H1 (cell line): ENCODE measurements at regions not wholly inside any gene's neighbourhood (a gene's known extent, or its start where the extent isn't known, plus 50 kb on each side); places are given as distances from the start of the nearest gene placed in this dataset.

Experiments used
- CTCF ChIA-PET: fragments of 300-600 bp; sonication (Branson Sonifier 250); formaldehyde crosslinking; loops from one replicate; lab custom pipeline; 2021; ENCODE audit not compliant: partially characterized antibody; lab: Charles Lee
- POLR2A ChIA-PET: fragments of 300-600 bp; sonication (Branson Sonifier 250); formaldehyde crosslinking; loops from one replicate; lab custom pipeline; 2021; ENCODE audit warnings: inconsistent platforms; ENCODE audit not compliant: partially characterized antibody; lab: Charles Lee
- DNase-seq, 2 experiments: peaks; one replicate each; pipeline versions ENCODE4 v3.0.0 to v3.0.0-alpha.2; 2010 to 2022; ENCODE audit warnings: low spot score in 2 of 2, low read depth in 1 of 2, mixed read lengths in 1 of 2
- FAIRE-seq: peaks from 2 replicates; lab custom pipeline; 2011; peaks lifted over from hg19 to GRCh38; lab: Jason Lieb, UNC
- H2AFZ ChIP-seq: 2 replicates; pipeline ENCODE4 v1.8.1; 2012; ENCODE audit warnings: low read length, inconsistent platforms
- H2AK5ac ChIP-seq: 2 replicates; pipeline ENCODE4 v1.6.1; 2013; ENCODE audit warnings: low read depth, low read length
- H2BK120ac ChIP-seq: replicated peaks from 2 replicates; pipeline ENCODE3; 2013; ENCODE audit warnings: low read depth, low read length, inconsistent platforms
- H2BK12ac ChIP-seq: 2 replicates; pipeline ENCODE4 v1.6.1; 2013; ENCODE audit warnings: low read depth, low read length
- H2BK15ac ChIP-seq: 2 replicates; pipeline ENCODE4 v1.6.1; 2013; ENCODE audit warnings: low read length
- H2BK20ac ChIP-seq: 2 replicates; pipeline ENCODE4 v1.6.1; 2013; ENCODE audit warnings: low read length
- H2BK5ac ChIP-seq: 2 replicates; pipeline ENCODE4 v1.6.1; 2013; ENCODE audit warnings: low read depth, low read length
- H3K14ac ChIP-seq: 2 replicates; pipeline ENCODE4 v1.6.1; 2013; ENCODE audit warnings: inconsistent platforms; ENCODE audit not compliant: insufficient read length
- H3K18ac ChIP-seq: 2 replicates; pipeline ENCODE4 v1.6.1; 2013; ENCODE audit warnings: low read length; ENCODE audit errors: extremely low read depth
- H3K23ac ChIP-seq: 2 replicates; pipeline ENCODE4 v1.6.1; 2013; ENCODE audit warnings: inconsistent platforms; ENCODE audit not compliant: insufficient read length
- H3K23me2 ChIP-seq: 2 replicates; pipeline ENCODE4 v1.6.1; 2013; ENCODE audit warnings: low read depth, low read length
- H3K27ac ChIP-seq: 2 replicates; pipeline ENCODE4 v1.6.1; 2011; ENCODE audit warnings: low read depth, low read length, inconsistent platforms
- H3K27me3 ChIP-seq, 4 experiments: replicated peaks in 1 of 4; 1 replicate in 1 of 4; 2 replicates in 3 of 4; pipeline versions ENCODE4 v1.6.1 to v1.8.1; 2011 to 2013; ENCODE audit warnings: low read length in 3 of 4, mild to moderate bottlenecking in 3 of 4, inconsistent platforms in 2 of 4, mixed read lengths in 2 of 4, moderate library complexity in 1 of 4; ENCODE audit not compliant: control insufficient read depth in 3 of 4, insufficient read depth in 3 of 4; ENCODE audit errors: extremely low read depth in 1 of 4
- H3K36me3 ChIP-seq, 4 experiments: 2 replicates each; pipeline versions ENCODE4 v1.6.1 to v1.8.1; 2011 to 2013; ENCODE audit warnings: mild to moderate bottlenecking in 4 of 4, low read length in 3 of 4, moderate library complexity in 2 of 4, control low read depth in 1 of 4, inconsistent platforms in 1 of 4; ENCODE audit not compliant: insufficient read depth in 4 of 4, control insufficient read depth in 2 of 4
- H3K4ac ChIP-seq: replicated peaks from 2 replicates; pipeline ENCODE3; 2013; ENCODE audit warnings: low read length, low read depth, mixed read lengths, inconsistent platforms; ENCODE audit not compliant: insufficient read length
- H3K4me1 ChIP-seq, 4 experiments: replicated peaks in 1 of 4; 1 replicate in 1 of 4; 2 replicates in 3 of 4; pipeline versions ENCODE4 v1.6.1 to v1.8.1; 2011 to 2013; ENCODE audit warnings: low read length in 3 of 4, inconsistent platforms in 2 of 4, mixed read lengths in 1 of 4; ENCODE audit not compliant: insufficient read depth in 4 of 4, control insufficient read depth in 3 of 4
- H3K4me2 ChIP-seq, 2 experiments: 2 replicates each; pipeline versions ENCODE4 v1.6.1 to v1.8.1; 2011 to 2013; ENCODE audit warnings: low read depth in 2 of 2, low read length in 2 of 2, control low read depth in 1 of 2, inconsistent platforms in 1 of 2, mild to moderate bottlenecking in 1 of 2; ENCODE audit not compliant: insufficient read depth in 1 of 2
- H3K4me3 ChIP-seq, 4 experiments: fragments of 200-600, 300-600 bp in 1 of 4; sonication (generic), shearing (Covaris generic), sonication (Bioruptor Twin) in 1 of 4; 2 replicates each; pipeline versions ENCODE4 v1.5.1 to v1.8.1; 2011 to 2016; ENCODE audit warnings: low read length in 4 of 4, low read depth in 3 of 4, control low read depth in 2 of 4, inconsistent platforms in 2 of 4, mild to moderate bottlenecking in 2 of 4, mixed read lengths in 1 of 4, moderate library complexity in 1 of 4; ENCODE audit not compliant: insufficient read depth in 2 of 4; ENCODE audit errors: extremely low read depth in 1 of 4
- H3K56ac ChIP-seq: replicated peaks from 2 replicates; pipeline ENCODE3; 2013; ENCODE audit warnings: low read depth, mild to moderate bottlenecking, mixed read lengths, low read length, inconsistent platforms; ENCODE audit not compliant: insufficient read length
- H3K79me1 ChIP-seq: 2 replicates; pipeline ENCODE4 v1.6.1; 2013; ENCODE audit warnings: low read depth, low read length, control low read depth
- H3K79me2 ChIP-seq, 2 experiments: 2 replicates each; pipeline versions ENCODE4 v1.6.1 to v1.8.1; 2012 to 2013; ENCODE audit warnings: low read length in 2 of 2, mild to moderate bottlenecking in 2 of 2, inconsistent platforms in 1 of 2; ENCODE audit not compliant: insufficient read depth in 2 of 2, control insufficient read depth in 1 of 2
- H3K9ac ChIP-seq, 4 experiments: replicated peaks in 1 of 4; 1 replicate in 1 of 4; 2 replicates in 3 of 4; pipeline versions ENCODE4 v1.6.1 to v1.8.1; 2011 to 2013; ENCODE audit warnings: low read depth in 3 of 4, low read length in 3 of 4, control low read depth in 2 of 4, mild to moderate bottlenecking in 2 of 4, moderate library complexity in 2 of 4, inconsistent platforms in 1 of 4; ENCODE audit errors: extremely low read depth in 1 of 4
- H3K9me3 ChIP-seq, 2 experiments: 2 replicates each; pipeline versions ENCODE4 v1.6.1 to v1.8.1; 2012 to 2013; ENCODE audit warnings: mild to moderate bottlenecking in 2 of 2, moderate library complexity in 2 of 2, control low read depth in 1 of 2, inconsistent platforms in 1 of 2, low read depth in 1 of 2, low read length in 1 of 2, mixed read lengths in 1 of 2; ENCODE audit not compliant: insufficient read depth in 2 of 2
- H4K20me1 ChIP-seq, 2 experiments: replicated peaks in 1 of 2; 2 replicates each; pipeline versions ENCODE3 to v1.8.1; 2011 to 2013; ENCODE audit warnings: inconsistent platforms in 2 of 2, low read length in 2 of 2, mild to moderate bottlenecking in 1 of 2; ENCODE audit not compliant: insufficient read depth in 2 of 2, control insufficient read depth in 1 of 2
- H4K5ac ChIP-seq: 2 replicates; pipeline ENCODE4 v1.6.1; 2013; ENCODE audit warnings: low read length, low read depth, mixed read lengths, inconsistent platforms; ENCODE audit not compliant: insufficient read length
- H4K8ac ChIP-seq: 2 replicates; pipeline ENCODE4 v1.8.0; 2013; ENCODE audit warnings: mild to moderate bottlenecking, moderate library complexity, low read length, inconsistent platforms; ENCODE audit not compliant: insufficient read depth; ENCODE audit errors: extremely low read depth
- H4K91ac ChIP-seq: replicated peaks from 2 replicates; pipeline ENCODE3; 2013; ENCODE audit warnings: low read length, mixed read lengths, inconsistent platforms; ENCODE audit not compliant: insufficient read length
- BACH1 ChIP-seq: IDR thresholded peaks from 2 replicates; pipeline ENCODE4 v1.6.1; 2012; ENCODE audit warnings: low read length, improper control_type of control experiment
- CTCF ChIP-seq, 3 experiments: IDR thresholded peaks; 1 replicate in 2 of 3; 2 replicates in 1 of 3; pipeline versions ENCODE4 v1.5.1 to v1.6.1; 2011; ENCODE audit warnings: low read length in 3 of 3, mild to moderate bottlenecking in 3 of 3, inconsistent platforms in 2 of 3, low read depth in 1 of 3, moderate library complexity in 1 of 3; ENCODE audit not compliant: insufficient read depth in 1 of 3; ENCODE audit errors: control extremely low read depth in 1 of 3
- POLR2A ChIP-seq, 2 experiments: IDR thresholded peaks; 1 replicate in 1 of 2; 2 replicates in 1 of 2; pipeline ENCODE4 v1.6.1; 2011; ENCODE audit warnings: low read depth in 2 of 2, low read length in 2 of 2, mild to moderate bottlenecking in 2 of 2; ENCODE audit errors: control extremely low read depth in 1 of 2
- TBP ChIP-seq: IDR thresholded peaks from 2 replicates; pipeline ENCODE4 v1.6.1; 2011; ENCODE audit warnings: low read depth, low read length, improper control_type of control experiment
- WGBS, 2 experiments: shearing (Covaris generic) in 1 of 2; methylation state at CpG; one replicate each; pipeline versions ENCODE4 v1.1.6 to v1.1.7; 2013 to 2015; ENCODE audit warnings: low lambda C conversion rate in 2 of 2, mixed read lengths in 2 of 2, inconsistent platforms in 1 of 2, low coverage in 1 of 2, missing lambda C conversion rate in 1 of 2; ENCODE audit not compliant: insufficient replicate concordance in 2 of 2, insufficient coverage in 1 of 2, insufficient read length in 1 of 2; ENCODE audit errors: extremely low coverage in 1 of 2, missing lambda C conversion rate in 1 of 2; 5-methylcytosine and 5-hydroxymethylcytosine counted together

GRCh38 chr13:111575276-111575675, 254.8 kb downstream of the TEX29 start:
- H4K91ac ChIP-seq = no peak overlapping the region
- no peak overlapping the region for H3K23ac ChIP-seq
- no peak overlapping the region for H2BK5ac ChIP-seq
- TF ChIP-seq TBP (no peak), CTCF (IDR thresholded peaks at IDR 0.05; ENCODE audit: control extremely low read depth in 1 of 3, insufficient read depth in 1 of 3, low read depth in 1 of 3, low read length in 3 of 3) (no peak), BACH1 (no peak), POLR2A (IDR thresholded peaks at IDR 0.05; ENCODE audit: control extremely low read depth in 1 of 2, low read depth in 2 of 2, low read length in 2 of 2) (no peak)
- H3K4ac ChIP-seq = no peak overlapping the region
- H3K4me2 ChIP-seq = no peak overlapping the region
- H3K79me1 ChIP-seq = no peaks in the 10 kb centered on the region
- H3K23me2 ChIP-seq = no peaks in the 10 kb centered on the region
- no peaks in the 10 kb centered on the region; a peak in 1 of 8 replicates for H3K36me3 ChIP-seq
- no peak overlapping the region for H3K14ac ChIP-seq
- no peak overlapping the region for H3K56ac ChIP-seq
- no peaks in the 10 kb centered on the region for H4K20me1 ChIP-seq
- ChIA-PET POLR2A (no interaction called here), CTCF (no interaction called here)
- no peak overlapping the region for H4K5ac ChIP-seq
- no peak overlapping the region for H3K18ac ChIP-seq
- H3K27me3 ChIP-seq = no peaks in the 10 kb centered on the region
- FAIRE-seq (no peak), DNase-seq (no peak)
- no peak overlapping the region for H3K27ac ChIP-seq
- H3K4me3 ChIP-seq = no peak overlapping the region
- no peak overlapping the region for H2BK20ac ChIP-seq
- no peaks in the 10 kb centered on the region for H3K4me1 ChIP-seq
- no peak overlapping the region for H3K9ac ChIP-seq
- H4K8ac ChIP-seq = no peak overlapping the region
- peaks cover 28% of the 10 kb centered on the region in 2 experiments for H3K9me3 ChIP-seq
- no peaks in the 10 kb centered on the region for H3K79me2 ChIP-seq
- H2AK5ac ChIP-seq = no peak overlapping the region
- H2BK120ac ChIP-seq = no peak overlapping the region
- H2AFZ ChIP-seq = no peak overlapping the region
- no peak overlapping the region for H2BK12ac ChIP-seq
- H2BK15ac ChIP-seq = no peak overlapping the region
- 94% methylated on average over 9 of the region's 9 CpGs; no CpG with 5 or more reads in 1 of the 2 experiments for WGBS, 2 experiments
